ENCODE measurements at regions not wholly inside any gene's neighbourhood (a gene's known extent, or its start where the extent isn't known, plus 50 kb on each side); places are given as distances from the start of the nearest gene placed in this dataset.
"Not testable (repeated sequence)": the region's sequence is repeated elsewhere in the genome, so short reads cannot be mapped to it uniquely, and the experiment has no call there.

DNA sequence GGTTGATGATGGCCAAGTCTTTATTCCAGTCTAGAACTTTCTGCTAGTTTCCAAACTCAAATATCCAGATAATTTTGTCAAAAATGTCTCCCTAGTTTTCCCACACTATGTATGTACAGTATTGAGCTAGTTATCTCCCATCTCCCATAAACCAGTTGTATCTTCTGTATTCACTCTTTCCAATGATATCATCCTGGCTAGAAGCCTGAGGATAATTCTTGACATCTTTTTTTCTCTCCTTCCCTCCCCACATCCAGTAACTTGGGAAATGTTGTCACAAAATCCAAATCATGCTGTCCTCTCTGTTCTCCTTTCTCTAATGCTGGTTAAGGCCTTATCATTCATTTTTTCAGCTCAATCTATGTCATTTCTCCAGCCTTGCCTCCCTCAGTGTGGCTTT, 553.8 kb upstream of the FANCL start:
- no peak for DNase-seq (ENCODE audit: low read depth)

DNA sequence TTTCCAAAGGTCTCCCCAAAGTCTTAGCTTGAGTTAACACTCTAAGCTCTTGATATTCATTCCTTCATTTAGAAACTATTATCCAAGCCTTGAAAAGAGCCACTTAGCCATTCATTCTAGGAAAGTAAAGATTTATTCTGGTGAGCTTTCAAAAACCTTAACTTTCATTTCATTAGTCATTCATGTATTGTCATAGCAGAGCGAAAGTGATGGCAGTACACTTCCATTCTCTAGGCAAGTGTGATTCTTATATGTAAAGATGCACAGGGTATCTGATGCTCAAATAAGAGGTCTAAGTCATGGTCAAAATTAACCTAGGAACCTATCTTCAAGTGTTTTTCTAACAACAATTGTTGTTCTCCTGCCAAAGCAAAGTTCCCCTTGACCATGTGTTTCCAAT, 553.0 kb upstream of the FANCL start:
- no peak for DNase-seq (ENCODE audit: low read depth)

DNA sequence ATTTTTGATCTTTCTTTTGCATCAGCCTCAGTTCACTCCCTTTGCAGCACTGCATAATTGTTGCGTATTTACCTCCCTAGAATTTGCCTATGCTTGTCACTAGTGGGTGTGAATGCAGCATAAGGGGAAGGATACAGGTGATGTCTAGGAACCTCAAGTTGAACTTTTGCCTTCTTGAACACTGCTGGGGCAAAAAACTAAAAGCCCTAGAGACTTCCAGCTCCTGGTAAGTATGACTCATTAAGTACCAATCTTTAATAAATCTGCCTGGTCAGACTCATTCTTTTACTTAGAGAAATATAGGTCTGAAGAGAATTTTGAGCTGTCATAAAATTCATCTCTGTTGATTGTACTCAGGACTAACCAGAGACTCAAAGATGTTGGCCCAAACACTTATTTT, 547.3 kb upstream of the FANCL start:
- no peak for DNase-seq (ENCODE audit: low read depth)

DNA sequence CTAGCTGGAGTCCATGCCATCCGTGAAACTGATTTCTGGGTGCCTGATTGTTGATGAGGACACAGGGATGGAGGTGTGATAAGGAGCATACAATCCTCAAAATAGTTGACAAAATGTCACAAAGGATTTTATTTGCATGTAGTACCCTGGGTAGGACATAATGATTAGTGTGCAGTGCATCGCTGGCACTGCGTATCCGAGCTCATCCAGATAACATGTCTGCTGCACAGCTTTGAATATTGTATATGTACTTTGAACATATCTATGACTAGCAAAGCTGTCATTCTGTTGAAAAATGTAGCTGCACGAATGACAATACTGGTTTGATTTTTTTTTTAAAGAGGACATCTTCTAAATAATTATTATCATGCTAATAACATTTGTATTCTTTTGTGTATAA, 529.7 kb upstream of the FANCL start:
- no peak for DNase-seq (ENCODE audit: low read depth)

DNA sequence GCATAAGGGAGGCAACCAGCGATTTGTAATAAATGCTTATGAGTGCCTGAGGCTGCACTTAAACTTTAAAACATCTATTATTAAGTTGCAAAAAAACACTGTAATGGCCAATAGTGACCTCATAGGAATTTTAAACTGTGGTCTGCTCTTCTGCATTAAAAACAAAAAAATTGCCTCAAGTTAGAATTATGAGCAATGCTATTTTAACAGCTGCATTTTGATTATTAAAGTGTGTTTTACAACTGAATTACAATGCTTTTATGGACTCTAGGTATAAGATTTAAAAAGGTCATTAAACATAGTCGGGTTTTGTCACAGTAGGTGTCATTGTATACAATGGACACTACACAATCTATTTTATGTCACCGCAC, 528.7 kb upstream of the FANCL start:
- DNase-seq (ENCODE audit: low read depth) = no peak

DNA sequence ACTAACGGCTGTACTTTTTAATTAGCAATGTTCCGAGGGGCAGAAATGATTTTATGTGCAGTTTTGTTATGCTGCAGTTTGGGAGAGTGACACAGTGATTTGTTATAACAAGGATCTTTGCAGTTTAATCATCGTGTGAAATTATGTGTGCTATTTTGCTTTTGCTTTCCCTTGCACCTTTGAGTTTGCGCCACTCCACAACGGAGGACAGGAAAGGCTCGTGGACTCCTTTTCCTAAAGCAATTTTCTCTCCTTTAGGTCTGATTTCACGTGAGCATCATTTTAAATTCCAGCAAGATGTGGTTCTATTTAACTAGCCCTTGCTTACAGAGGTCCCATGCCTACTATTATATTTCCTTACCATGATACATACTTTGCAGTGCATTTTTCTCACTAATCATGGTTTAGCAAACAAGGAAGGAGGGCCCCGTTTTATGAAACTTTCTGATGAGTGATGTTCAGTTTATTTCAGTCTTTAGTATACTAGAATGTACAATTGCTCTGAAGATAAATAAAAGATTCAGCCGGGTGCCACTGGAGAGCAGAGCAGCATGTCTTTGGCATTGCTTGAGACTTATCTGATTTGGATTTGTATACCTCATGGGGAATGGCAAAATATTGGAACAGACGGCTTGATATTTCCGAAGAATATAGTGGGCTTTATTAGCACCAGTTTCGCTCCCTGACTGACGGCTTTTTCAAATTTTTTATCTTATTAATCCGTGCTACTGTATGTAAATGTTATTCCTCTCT, 528.2 kb upstream of the FANCL start:
- no peak for DNase-seq (ENCODE audit: low read depth)

DNA sequence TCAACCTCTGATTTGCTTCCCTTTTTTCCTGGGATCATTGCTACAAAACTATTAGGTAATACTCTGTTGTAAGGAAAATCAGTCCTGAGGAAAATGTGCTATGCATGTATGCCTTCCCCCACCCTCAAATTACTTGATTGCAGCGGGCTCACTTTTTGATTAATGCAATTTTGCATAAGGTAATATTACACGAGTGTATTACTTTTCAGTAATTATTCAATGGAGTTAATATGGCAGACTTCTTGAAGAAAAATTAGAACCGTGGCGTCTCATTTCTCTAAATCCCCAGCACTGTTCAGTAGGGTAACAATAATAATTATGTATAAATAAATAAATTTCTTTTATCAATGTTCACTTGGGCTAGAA, 527.6 kb upstream of the FANCL start:
- no peak for DNase-seq (ENCODE audit: low read depth)

DNA sequence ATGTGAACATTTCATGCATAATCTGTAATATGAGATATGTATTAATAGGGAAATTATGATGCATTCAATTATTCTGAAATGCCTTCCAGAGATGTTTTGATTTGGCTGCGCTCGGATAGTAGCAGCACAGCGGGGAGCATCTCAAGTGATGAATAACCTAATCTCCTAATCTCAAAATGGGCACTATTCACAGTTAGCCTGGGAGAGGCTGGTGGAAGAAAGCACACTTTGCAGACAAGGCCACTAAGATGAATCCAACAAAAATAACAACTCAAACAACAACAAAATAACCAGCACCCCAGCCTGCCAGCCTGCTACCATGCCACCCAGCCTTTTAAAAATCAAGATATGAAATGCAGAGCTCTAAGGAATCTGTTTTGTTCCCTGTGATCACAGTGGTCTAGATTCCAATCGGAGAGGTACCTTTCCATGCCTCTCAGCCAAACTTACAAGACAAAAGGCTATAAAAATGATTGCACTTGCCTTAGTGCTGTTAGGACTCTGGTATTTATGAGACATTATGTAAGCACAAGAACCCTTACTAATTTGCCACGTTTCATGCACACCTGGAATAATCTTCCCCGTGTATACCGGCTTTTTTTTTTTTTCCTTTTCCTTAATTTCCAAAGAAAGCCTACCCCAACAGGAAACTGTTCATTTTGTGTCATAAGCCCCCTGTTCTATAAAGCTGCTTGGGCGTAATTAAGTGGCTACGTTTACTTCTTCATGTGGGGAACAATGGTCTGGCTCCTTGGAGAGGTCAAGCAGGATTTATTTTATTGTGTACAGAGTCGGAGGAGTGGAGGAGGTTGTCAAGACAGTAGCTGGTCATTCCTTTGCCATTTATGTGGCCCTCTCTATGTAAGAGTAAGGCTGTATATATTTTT, 526.9 kb upstream of the FANCL start:
- DNase-seq (ENCODE audit: low read depth) = no peak

DNA sequence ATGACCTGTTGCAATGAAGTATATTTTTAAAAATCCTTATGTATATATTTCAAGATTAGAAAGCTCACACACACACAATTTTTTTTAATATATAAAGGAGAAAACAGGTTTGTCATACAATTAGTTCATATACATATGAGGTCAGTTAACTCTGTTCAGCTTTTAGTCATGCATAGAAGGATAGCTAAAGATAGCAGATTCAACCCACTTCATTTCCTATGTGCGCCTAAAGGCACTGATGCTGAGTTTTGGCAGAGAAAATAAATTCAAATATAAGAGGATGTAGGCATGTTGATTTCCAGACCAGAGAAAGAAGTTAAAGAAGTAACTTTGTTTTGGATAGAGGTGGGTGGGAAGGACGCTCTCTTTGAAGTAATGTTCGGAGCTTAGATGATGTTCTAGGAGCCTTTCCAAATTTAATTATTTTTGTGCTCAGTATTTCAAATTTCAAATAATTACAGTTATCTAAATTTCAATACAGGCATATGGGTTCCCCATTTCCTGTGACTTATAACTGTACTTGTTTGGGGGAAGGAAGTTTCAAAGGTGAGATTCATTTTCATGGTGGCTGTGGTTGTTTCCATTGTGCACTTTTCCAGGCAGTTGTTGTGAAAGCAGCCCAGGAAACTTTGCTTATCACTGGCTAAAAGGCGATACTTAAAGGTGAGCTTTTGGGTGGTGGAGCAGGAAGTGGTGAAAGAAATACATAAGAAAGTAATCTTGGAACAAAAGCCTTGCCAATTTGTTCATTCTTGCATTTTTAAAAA, 523.4 kb upstream of the FANCL start:
- DNase-seq (ENCODE audit: low read depth) = no peak

DNA sequence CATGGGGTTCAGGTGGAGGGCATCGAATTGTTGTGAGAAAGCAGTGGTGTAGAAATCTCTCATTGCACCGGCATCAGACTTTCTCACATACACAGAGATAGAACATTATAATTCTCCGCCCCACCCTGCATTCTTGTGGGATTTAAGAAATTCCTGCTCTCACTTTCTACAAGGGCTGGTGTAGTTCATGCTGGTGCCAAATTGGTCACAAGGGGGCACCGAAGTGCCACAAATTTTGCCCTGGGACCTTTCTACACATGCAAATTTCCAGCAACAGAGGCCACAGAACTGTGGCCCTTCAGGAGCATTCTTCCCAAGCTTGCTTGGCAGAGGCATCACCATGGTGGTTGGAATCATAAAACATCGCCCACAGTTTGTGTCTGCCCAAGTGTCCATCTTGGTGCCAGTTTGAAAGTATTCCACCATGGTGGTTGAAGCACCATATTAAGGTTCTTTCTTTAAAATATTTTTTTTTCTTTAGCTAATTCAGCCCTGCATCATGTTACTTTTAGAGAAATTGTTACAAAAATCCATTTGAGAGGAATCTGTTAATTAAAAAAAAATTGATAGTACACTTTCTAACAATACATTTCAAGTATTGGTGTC, 521.2 kb upstream of the FANCL start:
- peak; percentile 9 for DNase-seq (ENCODE audit: low read depth)

DNA sequence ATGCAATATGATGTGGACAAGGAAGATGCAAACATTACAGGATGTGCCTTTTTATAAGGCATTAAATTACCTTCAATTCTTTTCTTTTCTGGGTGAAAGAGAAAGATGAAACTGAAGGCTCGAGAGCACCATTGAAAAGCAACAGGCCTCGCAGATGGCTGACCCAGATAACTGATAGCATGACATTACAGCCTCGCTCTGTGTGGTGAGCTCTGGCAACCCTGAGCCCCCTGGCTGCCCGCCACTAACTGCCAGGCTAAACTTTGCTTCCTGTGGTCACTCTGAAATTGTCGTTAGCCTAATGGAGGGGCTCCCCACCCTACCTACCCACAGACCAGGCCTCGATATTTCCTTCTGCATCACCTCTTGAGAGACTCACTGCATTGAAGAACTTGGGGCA, 516.8 kb upstream of the FANCL start:
- no peak for DNase-seq (ENCODE audit: low read depth)

DNA sequence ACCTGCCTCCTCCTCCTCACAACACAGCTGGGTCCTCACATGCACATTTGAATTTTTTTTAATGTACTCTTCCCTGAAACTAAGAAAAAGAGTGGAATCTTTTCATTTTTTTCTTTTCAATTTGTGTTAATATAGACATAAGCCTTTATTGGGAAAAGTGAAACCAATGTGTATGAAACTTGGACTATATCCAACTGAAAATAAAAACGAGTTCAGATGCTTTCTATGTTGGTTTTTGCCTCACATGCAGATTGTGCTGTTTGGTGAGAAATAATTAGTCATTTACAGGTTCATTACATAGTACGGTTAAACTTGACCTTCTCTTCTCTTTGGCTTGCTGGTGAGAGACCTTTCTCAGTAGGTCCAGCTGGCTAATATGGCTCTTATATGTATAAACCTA, 515.2 kb upstream of the FANCL start:
- no peak for DNase-seq (ENCODE audit: low read depth)

DNA sequence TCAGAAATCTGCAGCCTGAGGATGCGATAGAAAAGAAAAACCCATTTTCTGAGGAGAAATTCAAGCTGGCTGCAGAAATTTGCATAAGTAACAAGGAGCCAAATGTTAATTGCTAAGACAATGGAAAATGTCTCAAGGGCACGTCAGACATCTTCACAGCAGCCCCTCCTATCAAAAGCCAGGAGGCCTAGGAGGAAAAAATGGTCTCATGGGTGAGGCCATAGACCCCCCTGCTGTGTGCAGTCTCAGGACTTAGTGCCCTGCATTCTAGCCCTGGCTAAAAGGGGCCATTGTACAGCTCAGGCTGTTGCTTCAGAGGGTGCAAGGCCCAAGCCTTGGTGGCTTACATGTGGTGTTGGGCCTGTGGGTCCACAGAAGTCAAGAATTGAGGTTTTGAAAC, 511.4 kb upstream of the FANCL start:
- not testable (repeated sequence) for DNase-seq (ENCODE audit: low read depth)

DNA sequence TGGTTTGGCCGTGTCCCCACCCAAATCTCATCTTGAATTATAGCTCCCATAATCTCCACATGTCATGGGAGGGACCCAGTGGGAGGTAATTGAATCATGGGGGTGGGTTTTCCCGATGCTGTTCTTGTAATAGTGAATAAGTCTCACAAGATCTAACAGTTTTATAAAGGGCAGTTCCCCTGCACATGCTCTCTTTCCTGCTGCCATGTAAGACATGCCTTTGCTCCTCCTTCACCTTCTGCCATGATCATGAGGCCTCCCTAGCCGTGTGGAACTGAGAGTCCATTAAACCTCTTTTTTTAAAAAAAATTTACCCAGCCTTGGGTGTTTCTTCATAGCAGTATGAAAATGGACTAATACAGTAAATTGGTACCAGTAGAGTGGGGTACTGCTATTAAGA, 510.6 kb upstream of the FANCL start:
- DNase-seq (ENCODE audit: low read depth) = not testable (repeated sequence)

DNA sequence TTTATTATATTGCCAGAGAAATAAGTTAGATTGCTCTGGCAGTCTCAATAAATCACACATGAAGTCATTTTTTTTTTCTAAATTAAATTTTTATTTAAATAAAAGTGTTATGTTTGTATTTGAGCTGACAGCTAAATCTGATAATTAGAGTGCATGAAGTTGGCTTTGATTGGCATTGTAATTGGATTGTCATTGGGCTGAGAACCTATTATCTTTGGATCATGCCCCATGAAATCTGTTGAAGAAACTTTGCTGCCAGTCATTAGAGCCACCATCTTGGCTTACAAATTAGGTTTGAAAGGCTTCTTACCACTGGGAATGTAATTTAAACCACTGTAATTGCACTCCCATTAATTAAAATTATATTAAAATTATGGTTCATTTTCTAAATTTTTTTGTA, 507.9 kb upstream of the FANCL start:
- DNase-seq (ENCODE audit: low read depth) = no peak

DNA sequence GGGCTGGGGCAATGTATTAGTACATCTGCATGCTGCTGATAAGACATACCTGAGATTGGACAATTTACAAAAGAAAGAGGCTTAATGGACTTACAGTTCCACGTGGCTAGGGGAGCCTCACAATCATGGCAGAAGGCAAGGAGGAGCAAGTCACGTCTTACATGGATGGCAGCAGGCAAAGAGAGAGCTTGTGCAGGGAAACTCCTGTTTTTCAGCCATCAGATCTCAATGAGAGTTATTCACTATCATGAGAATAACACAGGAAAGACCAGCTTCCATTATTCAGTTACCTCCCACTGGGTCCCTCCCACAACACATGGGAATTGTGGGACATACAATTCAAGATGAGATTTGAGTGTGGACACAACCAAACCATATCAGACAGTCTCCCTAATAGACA, 504.2 kb upstream of the FANCL start:
- DNase-seq (ENCODE audit: low read depth) = not testable (repeated sequence)

DNA sequence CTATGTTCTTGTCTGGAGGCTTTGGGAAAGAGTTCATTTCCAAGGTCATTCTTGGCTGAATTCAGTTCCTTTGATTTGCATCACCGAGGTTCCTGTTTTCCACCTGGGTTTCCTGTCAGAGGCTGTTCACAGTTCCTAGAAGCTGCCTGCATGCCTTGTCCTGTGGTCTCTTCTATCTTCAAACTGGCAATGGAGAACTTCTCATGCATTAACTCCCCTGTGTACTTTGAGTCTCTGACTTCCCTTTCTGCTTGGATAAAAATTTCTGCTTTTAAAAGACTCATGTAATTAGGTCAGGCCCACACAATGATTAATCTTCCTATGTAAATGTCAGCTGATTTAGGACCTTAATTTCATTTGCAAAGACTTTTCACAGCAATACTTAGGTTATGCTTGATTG, 499.3 kb upstream of the FANCL start:
- no peak for DNase-seq (ENCODE audit: low read depth)

DNA sequence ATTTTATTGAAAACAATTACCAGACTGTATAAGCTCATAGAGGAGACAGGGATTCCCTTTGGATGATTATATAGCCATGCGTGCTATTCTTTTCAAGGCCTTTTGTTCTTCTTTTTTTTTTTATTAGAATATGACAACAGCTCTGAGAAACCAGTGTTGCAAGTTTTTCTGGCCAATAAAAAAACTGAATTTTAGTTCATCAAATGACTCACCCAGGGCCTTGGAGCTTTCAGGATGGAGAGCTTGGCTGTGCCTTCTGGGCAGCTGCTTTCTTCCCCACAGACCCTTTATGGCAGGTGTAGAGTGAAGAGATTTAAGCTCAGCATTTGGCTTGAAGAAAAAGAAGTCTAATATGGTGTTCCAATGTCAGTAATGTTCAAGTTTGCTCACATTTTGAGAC, 497.9 kb upstream of the FANCL start:
- no peak for DNase-seq (ENCODE audit: low read depth)

DNA sequence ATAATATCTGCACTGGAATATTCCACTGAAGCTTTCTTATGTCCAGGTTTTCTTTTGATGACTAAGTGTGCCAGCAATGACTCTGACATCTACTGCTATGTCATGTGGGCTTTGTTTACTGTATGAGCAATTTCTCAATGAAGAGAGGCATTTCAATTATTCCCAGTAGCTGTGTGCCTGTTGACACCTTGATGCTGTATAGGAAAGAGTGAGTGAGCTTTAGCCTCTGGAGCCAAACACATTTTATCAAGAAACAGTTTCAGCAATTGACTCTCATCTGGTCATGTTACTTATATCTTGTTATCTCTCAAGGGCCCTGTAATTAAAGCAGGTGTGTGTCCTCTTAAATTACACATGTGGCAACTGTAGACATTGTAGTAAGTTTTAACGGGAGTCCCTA, 493.2 kb upstream of the FANCL start:
- DNase-seq (ENCODE audit: low read depth) = no peak

DNA sequence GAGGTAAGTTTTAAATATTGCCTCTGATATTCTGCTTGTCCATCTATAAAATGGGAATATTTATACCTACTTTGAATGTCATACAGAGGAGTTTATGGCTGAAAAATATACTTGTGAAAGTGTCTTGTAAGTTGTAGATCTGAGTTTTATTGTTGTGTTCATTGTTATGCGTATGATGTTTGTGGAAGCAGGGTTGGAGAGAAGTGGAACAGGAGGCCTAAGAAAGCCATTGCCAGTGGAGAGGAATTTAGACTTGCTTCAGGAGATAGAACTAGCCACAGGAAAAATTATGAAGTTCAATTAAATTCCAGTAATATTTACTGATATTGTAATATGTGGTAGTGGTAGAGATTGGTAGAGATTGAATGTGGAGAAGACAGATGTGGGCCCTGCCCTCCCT, 491.9 kb upstream of the FANCL start:
- no peak for DNase-seq (ENCODE audit: low read depth)

DNA sequence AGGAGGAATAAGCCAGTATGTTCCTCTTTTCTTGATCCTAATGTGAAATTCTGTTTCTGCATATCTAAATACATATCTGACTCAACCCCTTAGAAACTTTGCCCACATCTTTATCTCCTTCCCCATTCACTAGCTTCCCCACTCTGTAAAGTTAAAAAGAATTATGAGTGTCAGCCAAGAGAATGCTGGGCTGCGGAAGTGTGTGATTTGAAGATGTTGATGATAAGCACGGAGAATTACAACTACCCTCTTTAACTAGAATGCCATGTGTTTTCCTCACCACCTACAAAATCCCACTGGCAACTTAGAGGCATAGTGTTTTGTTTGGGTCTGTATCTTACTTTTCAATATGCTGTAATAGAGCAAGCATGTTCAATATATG, 490.4 kb upstream of the FANCL start:
- no peak for DNase-seq (ENCODE audit: low read depth)

DNA sequence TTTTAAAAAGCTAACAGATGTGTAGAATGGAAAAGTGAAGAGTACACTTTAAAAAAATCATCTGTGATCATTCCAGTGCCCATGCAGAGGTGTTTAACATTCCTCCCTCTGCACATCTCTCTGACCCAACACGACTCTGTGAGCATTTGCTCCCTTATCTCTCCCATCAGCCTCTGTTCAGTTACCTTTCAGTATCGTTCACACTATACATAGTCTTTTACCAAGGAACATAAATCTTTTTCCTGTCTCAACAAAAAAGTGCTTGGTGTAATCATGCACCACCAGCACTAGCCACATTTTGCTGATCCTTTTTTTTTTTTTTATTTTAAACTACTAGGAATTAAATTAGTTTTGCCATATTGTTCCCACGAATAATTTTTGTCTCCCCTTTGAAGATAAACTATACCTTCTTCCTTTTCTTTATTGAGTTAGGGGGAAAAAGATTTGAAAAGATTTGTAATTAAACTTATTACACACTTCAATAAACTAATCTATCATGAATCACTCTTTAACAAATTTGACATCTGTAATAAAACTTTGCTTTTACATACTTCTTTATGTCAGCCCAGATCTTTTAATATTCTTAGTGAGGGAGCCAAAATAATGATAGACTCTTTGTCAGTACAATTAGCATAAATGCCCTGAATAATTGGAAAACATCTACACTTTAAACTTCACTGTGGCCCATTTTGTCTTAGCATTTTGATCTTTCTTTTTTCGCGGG, 489.8 kb upstream of the FANCL start:
- DNase-seq (ENCODE audit: low read depth) = no peak
